Activated CD8-positive, alpha-beta memory T cell treated with anti-CD3 and anti-CD28 coated beads, Interleukin-2, amount 10 ng/mL, durations not matched to agents 7 days and 5 days (primary cell): ENCODE measurements at regions not wholly inside any gene's neighbourhood (a gene's known extent, or its start where the extent isn't known, plus 50 kb on each side); places are given as distances from the start of the nearest gene placed in this dataset.

Experiments used
- ATAC-seq: fragments of 150-1000 bp; cut with Tn5 transposase; one replicate; pipeline ENCODE4 v1.10.0; 2021; ENCODE audit warnings: moderate library complexity
- CTCF ChIA-PET: fragments of 350-600 bp; sonication (Branson Sonifier 250); formaldehyde crosslinking; loops from one replicate; lab custom pipeline; 2021; ENCODE audit warnings: antibody characterized with exemption; lab: Charles Lee
- DNase-seq: peaks from one replicate; pipeline ENCODE4 v3.0.0-alpha.2; 2020
- H3K27ac Mint-ChIP-seq: one replicate; pipeline ENCODE4 v1.8.0; 2021; ENCODE audit warnings: mild to moderate bottlenecking, mixed read lengths
- H3K27me3 Mint-ChIP-seq: one replicate; pipeline ENCODE4 v1.8.0; 2021; ENCODE audit warnings: mixed read lengths
- H3K36me3 Mint-ChIP-seq: one replicate; pipeline ENCODE4 v1.8.0; 2021; ENCODE audit warnings: mild to moderate bottlenecking, mixed read lengths
- H3K4me1 Mint-ChIP-seq: one replicate; pipeline ENCODE4 v1.8.0; 2021; ENCODE audit warnings: mixed read lengths
- H3K4me3 Mint-ChIP-seq: one replicate; pipeline ENCODE4 v1.8.0; 2021; ENCODE audit warnings: mild to moderate bottlenecking, moderate library complexity, mixed read lengths
- H3K9me3 Mint-ChIP-seq: one replicate; pipeline ENCODE4 v1.8.0; 2022; ENCODE audit warnings: low read depth, mixed read lengths

- Mint-ChIP-seq H3K4me1 (no peaks in the 10 kb centered on the region), H3K27me3 (peaks cover 7% of the 10 kb centered on the region), H3K27ac (no peak overlapping the region), H3K4me3 (no peak overlapping the region), H3K36me3 (no peaks in the 10 kb centered on the region), H3K9me3 (no peaks in the 10 kb centered on the region)
- CTCF ChIA-PET, result no interaction called here
- DNase-seq, result no peak
- no peak for ATAC-seq
Measured at GRCh38 chr13:106355866-106356265, 179.6 kb downstream of the EFNB2 start.

GRCh38 chr13:106354961-106355360 lies 180.5 kb downstream of the EFNB2 start:
- no peaks in the 10 kb centered on the region for H3K9me3 Mint-ChIP-seq
- no peaks in the 10 kb centered on the region for H3K4me1 Mint-ChIP-seq
- no peaks in the 10 kb centered on the region for H3K36me3 Mint-ChIP-seq
- no peak overlapping the region for H3K4me3 Mint-ChIP-seq
- H3K27ac Mint-ChIP-seq, result no peak overlapping the region
- ATAC-seq (no peak), DNase-seq (no peak)
- H3K27me3 Mint-ChIP-seq, result peaks cover 12% of the 10 kb centered on the region
- CTCF ChIA-PET, result no interaction called here

- DNase-seq, result no peak
- H3K27me3 Mint-ChIP-seq, result peaks cover 32% of the 10 kb centered on the region
Measured at GRCh38 chr13:106352850-106353249, 182.6 kb downstream of the EFNB2 start.

GRCh38 chr13:106351251-106351650 lies 184.2 kb downstream of the EFNB2 start:
- Mint-ChIP-seq H3K27ac (no peak overlapping the region), H3K27me3 (peaks cover 36% of the 10 kb centered on the region), H3K36me3 (no peaks in the 10 kb centered on the region), H3K4me3 (no peak overlapping the region), H3K9me3 (no peaks in the 10 kb centered on the region), H3K4me1 (no peaks in the 10 kb centered on the region)
- ATAC-seq (no peak), DNase-seq (no peak)
- CTCF ChIA-PET, result no interaction called here

More at GRCh38 chr13:106352850-106353249, 182.6 kb downstream of the EFNB2 start:
- Mint-ChIP-seq H3K4me3 (no peak overlapping the region), H3K27ac (no peak overlapping the region), H3K9me3 (no peaks in the 10 kb centered on the region), H3K4me1 (no peaks in the 10 kb centered on the region), H3K36me3 (no peaks in the 10 kb centered on the region)
- no peak for ATAC-seq
- CTCF ChIA-PET, result no interaction called here

GRCh38 chr13:106350208-106350607 lies 185.3 kb downstream of the EFNB2 start:
- H3K27me3 Mint-ChIP-seq, result peaks cover 36% of the 10 kb centered on the region
- no peak for DNase-seq
- CTCF ChIA-PET, result no interaction called here
- no peaks in the 10 kb centered on the region for H3K9me3 Mint-ChIP-seq
- H3K4me3 Mint-ChIP-seq, result no peak overlapping the region
- H3K27ac Mint-ChIP-seq, result no peak overlapping the region
- no peaks in the 10 kb centered on the region for H3K4me1 Mint-ChIP-seq
- no peak for ATAC-seq
- H3K36me3 Mint-ChIP-seq, result no peaks in the 10 kb centered on the region

- Mint-ChIP-seq H3K36me3 (no peaks in the 10 kb centered on the region), H3K9me3 (no peaks in the 10 kb centered on the region), H3K27me3 (peaks cover 36% of the 10 kb centered on the region), H3K4me3 (no peak overlapping the region), H3K27ac (no peak overlapping the region), H3K4me1 (no peaks in the 10 kb centered on the region)
- ATAC-seq (no peak), DNase-seq (no peak)
- CTCF ChIA-PET, result no interaction called here
Measured at GRCh38 chr13:106349080-106349931, 186.2 kb downstream of the EFNB2 start.

- no peaks in the 10 kb centered on the region for H3K36me3 Mint-ChIP-seq
- no peak overlapping the region for H3K27ac Mint-ChIP-seq
- no peak for DNase-seq
- H3K4me3 Mint-ChIP-seq, result no peak overlapping the region
- peaks cover 36% of the 10 kb centered on the region for H3K27me3 Mint-ChIP-seq
- no peak for ATAC-seq
- H3K9me3 Mint-ChIP-seq, result no peaks in the 10 kb centered on the region
- CTCF ChIA-PET, result no interaction called here
- no peaks in the 10 kb centered on the region for H3K4me1 Mint-ChIP-seq
Measured at GRCh38 chr13:106348075-106348840, 187.2 kb downstream of the EFNB2 start.

GRCh38 chr13:106344342-106344741 lies 191.1 kb downstream of the EFNB2 start:
- no peaks in the 10 kb centered on the region for H3K9me3 Mint-ChIP-seq
- no peak for ATAC-seq
- H3K4me3 Mint-ChIP-seq, result no peak overlapping the region
- peaks cover 18% of the 10 kb centered on the region for H3K27me3 Mint-ChIP-seq
- CTCF ChIA-PET, result interaction anchor here (0.6 kb wide), 1 partner anchor 10 kb away, joined by 3 read pairs; no protein-coding TSS in a partner anchor
- DNase-seq, result no peak
- no peaks in the 10 kb centered on the region for H3K4me1 Mint-ChIP-seq
- no peaks in the 10 kb centered on the region for H3K36me3 Mint-ChIP-seq
- H3K27ac Mint-ChIP-seq, result no peak overlapping the region

GRCh38 chr13:106343836-106344235 lies 191.6 kb downstream of the EFNB2 start:
- Mint-ChIP-seq H3K27ac (no peak overlapping the region), H3K4me3 (no peak overlapping the region), H3K9me3 (no peaks in the 10 kb centered on the region), H3K27me3 (peaks cover 13% of the 10 kb centered on the region), H3K4me1 (no peaks in the 10 kb centered on the region), H3K36me3 (no peaks in the 10 kb centered on the region)
- DNase-seq (no peak), ATAC-seq (no peak)
- CTCF ChIA-PET, result interaction anchor here (0.6 kb wide), 1 partner anchor 10 kb away, joined by 3 read pairs; no protein-coding TSS in a partner anchor

- no peaks in the 10 kb centered on the region for H3K27me3 Mint-ChIP-seq
- DNase-seq (no peak), ATAC-seq (no peak)
- H3K9me3 Mint-ChIP-seq, result no peaks in the 10 kb centered on the region
- H3K36me3 Mint-ChIP-seq, result no peaks in the 10 kb centered on the region
- no peaks in the 10 kb centered on the region for H3K4me1 Mint-ChIP-seq
- H3K4me3 Mint-ChIP-seq, result no peak overlapping the region
- CTCF ChIA-PET, result no interaction called here
- H3K27ac Mint-ChIP-seq, result no peak overlapping the region
Measured at GRCh38 chr13:106340249-106340648, 195.2 kb downstream of the EFNB2 start.

- no peaks in the 10 kb centered on the region for H3K4me1 Mint-ChIP-seq
- no peak overlapping the region for H3K27ac Mint-ChIP-seq
- CTCF ChIA-PET, result no interaction called here
- H3K4me3 Mint-ChIP-seq, result no peak overlapping the region
- H3K27me3 Mint-ChIP-seq, result no peaks in the 10 kb centered on the region
- no peaks in the 10 kb centered on the region for H3K9me3 Mint-ChIP-seq
- DNase-seq (no peak), ATAC-seq (no peak)
- no peaks in the 10 kb centered on the region for H3K36me3 Mint-ChIP-seq
Measured at GRCh38 chr13:106337096-106337850, 198.2 kb downstream of the EFNB2 start.

GRCh38 chr13:106336668-106337067 lies 198.8 kb downstream of the EFNB2 start:
- no peaks in the 10 kb centered on the region for H3K27me3 Mint-ChIP-seq
- no peak overlapping the region for H3K27ac Mint-ChIP-seq
- no peaks in the 10 kb centered on the region for H3K4me1 Mint-ChIP-seq
- H3K36me3 Mint-ChIP-seq, result no peaks in the 10 kb centered on the region
- DNase-seq (no peak), ATAC-seq (no peak)
- H3K4me3 Mint-ChIP-seq, result no peak overlapping the region
- H3K9me3 Mint-ChIP-seq, result no peaks in the 10 kb centered on the region
- CTCF ChIA-PET, result no interaction called here

- H3K36me3 Mint-ChIP-seq, result no peaks in the 10 kb centered on the region
- H3K4me3 Mint-ChIP-seq, result no peak overlapping the region
- DNase-seq, result no peak
- no peaks in the 10 kb centered on the region for H3K9me3 Mint-ChIP-seq
- ATAC-seq, result no peak
- no peaks in the 10 kb centered on the region for H3K27me3 Mint-ChIP-seq
- H3K4me1 Mint-ChIP-seq, result no peaks in the 10 kb centered on the region
- CTCF ChIA-PET, result no interaction called here
- no peak overlapping the region for H3K27ac Mint-ChIP-seq
Measured at GRCh38 chr13:106332621-106333020, 202.8 kb downstream of the EFNB2 start.
